Eye (tissue), 1 donor: ENCODE measurements at regions not wholly inside any gene's neighbourhood (a gene's known extent, or its start where the extent isn't known, plus 50 kb on each side); places are given as distances from the start of the nearest gene placed in this dataset.

Experiments used
- DNase-seq: peaks from one replicate; pipeline ENCODE4 v3.0.0-alpha.2; 2015

- no peak for DNase-seq
Observed at GRCh38 chr9:109953300-109953699, 173.3 kb downstream of the PALM2AKAP2 start.

DNA sequence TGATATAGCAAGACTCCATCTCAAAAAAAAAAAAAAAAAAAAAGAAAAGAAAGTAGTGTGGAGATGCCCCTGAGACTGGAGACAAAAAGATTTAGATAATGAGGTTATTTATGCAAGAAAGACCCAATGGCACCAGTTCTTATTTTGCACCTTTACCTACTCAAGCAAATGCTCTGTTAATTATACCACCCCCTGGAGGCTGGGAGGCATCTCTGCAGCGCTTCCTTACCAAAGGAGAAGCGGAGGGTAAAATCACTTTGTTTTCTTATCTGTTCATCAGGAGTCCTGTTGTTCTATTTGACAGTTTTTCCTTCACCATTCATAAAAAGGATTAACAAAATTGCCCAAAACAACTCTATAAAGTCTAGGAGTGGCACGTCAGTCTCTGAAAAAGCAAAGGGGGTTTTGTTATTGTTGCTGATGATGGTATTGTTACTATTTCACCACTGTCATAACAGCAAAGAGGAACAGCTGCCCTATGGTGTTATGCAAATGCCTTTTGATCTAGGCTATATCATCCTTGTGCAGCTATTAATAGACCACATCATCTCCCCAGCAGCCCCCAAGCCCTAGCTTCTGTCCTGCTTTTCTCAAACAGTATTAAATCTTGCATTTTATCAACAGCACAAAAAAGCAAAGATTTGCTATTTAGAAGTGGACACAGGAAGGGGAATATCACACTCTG is 174.0 kb downstream of the PALM2AKAP2 start:
- DNase-seq = no peak

DNA sequence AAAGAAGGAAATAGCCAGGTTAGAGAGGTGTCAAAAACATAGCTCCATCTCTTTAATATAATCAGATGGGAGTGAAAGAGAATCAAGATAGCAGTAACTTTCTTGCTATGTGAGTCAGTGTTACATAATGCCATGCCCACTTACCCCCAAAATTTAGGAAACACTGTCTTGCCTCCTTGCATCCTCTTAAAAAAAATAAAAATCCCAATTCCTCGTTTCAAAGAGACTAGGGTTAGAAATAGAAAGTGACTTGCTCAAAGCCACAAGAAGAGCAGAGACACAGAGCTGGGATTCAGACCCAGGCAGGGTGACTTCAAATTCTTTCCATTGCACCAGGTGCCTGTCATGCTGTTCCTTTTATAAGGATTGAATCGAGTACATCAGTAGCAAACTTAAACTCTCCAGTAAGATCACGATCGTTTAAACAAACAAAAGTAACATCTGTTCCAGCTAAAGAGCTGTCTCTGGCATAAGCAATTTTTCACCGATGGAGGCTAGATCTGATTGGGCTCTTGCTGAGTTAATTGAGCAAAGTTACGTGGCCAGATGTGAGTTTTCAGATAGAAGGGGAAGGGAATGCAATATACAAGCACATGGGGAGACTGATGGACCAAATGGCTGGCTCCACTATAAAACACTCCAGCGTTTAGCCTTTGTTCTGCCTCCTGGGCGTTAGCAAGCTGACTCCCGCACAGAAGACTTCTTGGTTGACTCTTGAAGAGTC is 176.9 kb downstream of the PALM2AKAP2 start:
- DNase-seq = peak; percentile 43

DNA sequence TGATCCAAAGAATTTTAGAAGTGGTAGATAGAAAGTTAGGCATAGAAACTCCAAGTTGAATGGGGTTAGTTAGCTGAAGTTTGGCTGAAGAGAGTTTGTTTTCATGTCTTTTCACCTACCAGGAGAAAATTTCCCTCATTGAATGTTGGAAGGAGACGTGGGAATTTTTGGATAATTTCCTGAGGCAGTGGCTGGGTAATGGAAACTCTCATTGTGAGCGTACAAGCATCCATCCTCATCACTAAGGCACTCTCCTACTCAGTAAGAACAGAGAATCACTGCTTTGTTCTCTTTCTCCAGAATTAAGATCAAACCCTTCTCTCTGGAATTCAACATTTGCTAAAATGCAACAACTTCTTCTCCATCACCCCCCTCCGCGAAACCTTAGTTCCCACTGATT is 179.7 kb downstream of the PALM2AKAP2 start:
- DNase-seq = no peak

DNA sequence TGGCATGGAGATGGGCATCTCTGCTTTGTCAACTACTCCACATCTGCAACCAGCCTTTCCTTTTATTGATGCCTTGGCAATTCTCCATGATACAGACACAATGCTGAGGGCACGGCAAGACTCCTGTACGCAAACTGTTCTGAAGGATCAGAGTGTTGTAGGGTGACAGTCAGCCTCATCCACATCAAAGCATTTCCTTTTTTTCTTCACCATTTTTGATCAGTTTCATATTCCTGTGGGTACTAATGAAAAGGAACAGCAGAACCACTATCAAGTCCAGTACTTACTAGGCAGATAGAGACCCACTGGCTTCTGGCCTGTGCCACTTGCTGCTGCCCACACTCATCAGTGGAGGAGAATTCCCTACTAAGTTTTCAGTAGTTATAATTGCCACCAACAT is 181.6 kb downstream of the PALM2AKAP2 start:
- DNase-seq = no peak

DNA sequence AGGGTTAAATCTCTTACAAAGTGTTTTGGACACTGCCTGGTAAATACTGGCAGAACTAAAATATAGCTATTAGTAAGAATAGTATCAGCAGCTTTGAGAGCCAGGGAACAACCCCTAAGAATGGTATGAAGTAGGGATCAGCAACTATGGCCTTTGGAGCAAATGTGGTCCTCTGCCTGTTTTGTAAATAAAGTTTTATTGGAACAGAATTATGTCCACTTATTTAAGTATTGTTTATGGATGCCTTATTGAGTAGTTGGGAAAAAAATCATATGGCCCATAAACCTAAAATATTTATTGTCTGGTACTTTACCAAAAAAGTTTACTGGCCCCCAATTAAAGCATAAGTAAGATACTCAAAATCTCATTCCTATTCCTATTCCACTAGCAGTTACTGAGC is 182.2 kb downstream of the PALM2AKAP2 start:
- DNase-seq = no peak

- DNase-seq = no peak
Observed at GRCh38 chr9:109963079-109963478, 183.1 kb downstream of the PALM2AKAP2 start.

GRCh38 chr9:109966643-109967368 is 186.8 kb downstream of the PALM2AKAP2 start:
- DNase-seq = no peak

DNA sequence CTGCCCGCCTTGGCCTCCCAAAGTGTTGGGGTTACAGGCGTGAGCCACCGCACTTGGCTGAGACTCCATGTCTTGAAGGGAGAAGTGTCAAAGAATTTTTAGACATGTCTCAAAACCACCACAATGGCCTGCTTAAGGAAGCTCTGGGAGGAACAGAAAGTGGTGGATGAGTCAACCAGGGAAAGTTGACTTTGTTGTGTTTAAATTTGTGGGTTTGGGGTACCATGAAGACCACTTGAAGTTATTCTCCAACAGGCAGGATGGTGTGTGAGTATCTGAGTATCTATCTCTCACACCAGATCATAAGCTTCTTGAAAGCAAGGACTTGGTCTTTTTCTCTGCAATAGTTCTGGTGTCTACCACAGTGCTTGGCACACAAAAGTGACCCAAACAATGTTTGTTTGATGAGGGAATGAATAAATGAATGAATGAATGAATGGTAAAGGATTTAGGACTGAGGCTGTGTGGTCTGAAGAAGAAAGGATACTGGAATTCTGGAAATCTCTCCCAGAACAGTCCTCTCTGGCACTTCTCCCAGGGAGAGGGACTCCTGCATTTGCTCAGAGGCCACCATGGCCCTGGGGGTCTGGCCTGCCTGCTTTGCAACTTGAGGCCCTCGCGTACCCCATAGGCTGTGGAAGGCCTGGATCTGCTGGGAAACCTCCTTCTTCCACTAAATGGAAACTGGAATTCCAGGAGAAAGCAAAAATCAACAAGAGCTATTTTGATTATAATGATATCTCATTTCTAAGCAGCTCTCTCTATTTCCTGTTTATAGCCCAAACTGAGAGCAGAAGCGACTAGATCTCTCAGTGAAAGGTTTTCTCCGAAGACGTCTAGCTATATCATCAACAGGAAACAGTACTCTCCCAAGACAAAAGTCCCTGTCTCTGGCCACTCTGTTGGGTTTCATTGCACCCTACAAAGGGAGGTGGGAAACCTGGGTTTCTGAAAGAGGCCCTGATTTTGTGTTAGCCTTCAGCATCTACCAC is 187.9 kb downstream of the PALM2AKAP2 start:
- DNase-seq = no peak

DNA sequence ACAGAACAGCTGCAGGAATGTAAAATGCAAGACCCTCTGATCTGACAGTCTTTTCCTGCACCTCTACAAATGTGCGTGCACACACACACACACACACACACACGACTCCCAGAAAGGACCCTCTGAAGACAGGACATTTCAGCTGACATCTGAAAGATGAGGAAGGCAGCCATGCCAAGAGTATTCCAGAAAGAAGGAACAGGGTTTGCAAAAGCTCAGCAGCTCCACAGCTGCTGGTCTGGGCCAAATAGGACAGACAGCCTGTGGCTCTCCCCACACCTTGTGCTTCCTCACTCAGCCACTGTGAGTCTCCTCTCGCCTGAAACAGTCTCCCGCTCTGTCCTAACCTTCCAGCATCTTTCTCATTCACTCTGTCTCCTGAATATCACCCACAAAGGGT is 189.0 kb downstream of the PALM2AKAP2 start:
- DNase-seq = peak; percentile 40

DNA sequence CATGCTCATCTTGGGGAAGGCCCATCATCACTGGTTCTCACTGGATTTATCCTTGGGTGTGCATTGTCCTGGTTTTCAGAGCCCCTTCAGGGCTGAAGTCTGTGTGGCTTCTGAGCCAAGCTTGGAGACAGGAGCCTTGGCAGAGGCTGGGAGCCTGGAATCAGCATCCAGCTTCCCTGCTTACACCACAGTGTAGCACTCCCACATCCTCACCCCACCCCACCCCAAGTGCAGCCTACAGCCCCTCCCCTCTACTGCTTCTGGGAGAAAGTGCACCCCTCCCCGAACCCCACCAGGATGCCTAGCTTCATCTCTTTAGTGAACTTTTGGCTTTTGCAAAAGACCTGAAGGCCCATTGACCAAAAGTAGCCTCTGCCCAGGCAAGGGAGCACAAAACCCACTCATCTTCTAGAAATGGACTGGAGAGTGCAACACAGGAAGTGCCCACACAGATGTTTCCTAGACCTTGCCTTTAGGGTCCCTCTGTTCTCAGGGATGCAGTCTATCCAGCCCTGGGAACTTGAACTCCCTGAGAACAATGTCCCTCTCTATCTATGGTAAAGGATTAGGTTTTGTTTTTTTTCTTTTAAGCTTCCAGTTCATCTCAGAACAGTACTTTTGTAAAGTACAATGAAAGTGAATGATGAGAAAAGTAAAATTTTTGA is 189.7 kb downstream of the PALM2AKAP2 start:
- DNase-seq = no peak

DNA sequence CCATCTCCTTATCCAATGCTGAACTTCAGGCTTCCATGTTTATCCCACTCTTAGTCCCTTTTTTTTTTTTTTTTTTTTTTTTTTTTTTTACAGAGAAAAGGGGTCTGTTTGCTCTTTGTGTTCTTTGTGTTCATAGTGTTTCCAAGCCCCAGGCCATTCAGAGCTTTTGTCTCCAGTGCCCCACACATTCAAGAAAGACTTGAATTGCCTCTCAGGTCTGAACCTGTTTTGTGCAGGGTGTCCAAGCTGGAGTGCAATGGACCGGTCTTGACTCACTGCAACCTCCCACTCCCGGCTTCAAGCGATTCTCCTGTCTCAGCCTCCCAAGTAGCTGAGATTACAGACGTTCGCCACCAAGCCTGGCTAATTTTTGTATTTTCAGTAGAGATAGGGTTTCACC is 191.2 kb downstream of the PALM2AKAP2 start:
- no peak for DNase-seq

- no peak for DNase-seq
Observed at GRCh38 chr9:109972026-109972882, 192.3 kb downstream of the PALM2AKAP2 start.

- DNase-seq = no peak
Observed at GRCh38 chr9:109973336-109973735, 193.3 kb downstream of the PALM2AKAP2 start.

- peak; percentile 45 for DNase-seq
Observed at GRCh38 chr9:109974143-109974917, 194.3 kb downstream of the PALM2AKAP2 start.

GRCh38 chr9:109974918-109975276 is 194.9 kb downstream of the PALM2AKAP2 start:
- DNase-seq = no peak

- DNase-seq = no peak
Observed at GRCh38 chr9:109975574-109976295, 195.7 kb downstream of the PALM2AKAP2 start.

DNA sequence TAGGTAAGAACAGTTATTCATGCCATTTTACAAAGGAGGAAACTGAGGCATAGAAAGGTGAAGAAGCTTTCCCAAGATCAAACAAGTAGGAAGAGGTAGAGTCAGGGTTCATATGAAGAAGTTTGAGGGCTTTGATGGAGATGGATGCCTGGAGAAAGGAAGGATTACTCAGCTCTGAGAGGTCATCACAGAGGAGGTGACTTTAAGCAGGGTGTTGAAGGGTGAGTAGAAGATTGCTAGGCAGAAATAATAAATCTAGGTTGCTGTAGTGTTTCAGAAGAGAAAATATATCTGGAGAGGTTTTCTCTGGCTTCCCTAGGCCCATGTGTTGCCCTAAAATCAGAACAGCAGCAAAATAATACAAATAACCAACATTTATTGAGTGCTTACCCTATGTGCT is 196.3 kb downstream of the PALM2AKAP2 start:
- no peak for DNase-seq

- DNase-seq = no peak
Observed at GRCh38 chr9:109977521-109977920, 197.5 kb downstream of the PALM2AKAP2 start.

- no peak for DNase-seq
Observed at GRCh38 chr9:109981091-109981490, 201.1 kb downstream of the PALM2AKAP2 start.
